Mesenchymal stem cell (in vitro differentiated cells and primary cell): ENCODE measurements at regions not wholly inside any gene's neighbourhood (a gene's known extent, or its start where the extent isn't known, plus 50 kb on each side); places are given as distances from the start of the nearest gene placed in this dataset.
A peak's percentile ranks its signal among the peaks of the same experiment; 100 is the strongest.

Source experiments
- DNase-seq: peaks from one replicate; pipeline ENCODE4 v3.0.0-alpha.2; 2013
- H2AFZ ChIP-seq: one replicate; pipeline ENCODE4 v1.6.1; 2013; ENCODE audit warnings: low read depth, mild to moderate bottlenecking, control low read depth, inconsistent platforms, low read length, moderate library complexity
- H2AK5ac ChIP-seq: 2 replicates; pipeline ENCODE4 v1.6.1; 2013; ENCODE audit warnings: low read length, moderate library complexity, mild to moderate bottlenecking, inconsistent platforms; ENCODE audit not compliant: severe bottlenecking
- H2BK120ac ChIP-seq: one replicate; pipeline ENCODE4 v1.6.1; 2013; ENCODE audit warnings: low read depth, mild to moderate bottlenecking, inconsistent platforms, low read length, moderate library complexity
- H2BK12ac ChIP-seq, 2 experiments: one replicate each; pipeline ENCODE4 v1.6.1; 2013; ENCODE audit warnings: inconsistent platforms in 2 of 2, low read length in 2 of 2, mild to moderate bottlenecking in 2 of 2, moderate library complexity in 2 of 2, control low read depth in 1 of 2
- H2BK15ac ChIP-seq: one replicate; pipeline ENCODE4 v1.6.1; 2013; ENCODE audit warnings: mild to moderate bottlenecking, low read depth, inconsistent platforms; ENCODE audit not compliant: poor library complexity, severe bottlenecking
- H2BK5ac ChIP-seq: 2 replicates; pipeline ENCODE4 v1.6.1; 2013; ENCODE audit warnings: low read depth, mild to moderate bottlenecking, low read length, control low read depth, inconsistent platforms; ENCODE audit not compliant: poor library complexity, severe bottlenecking
- H3K14ac ChIP-seq, 2 experiments: one replicate each; pipeline ENCODE4 v1.6.1; 2013; ENCODE audit warnings: inconsistent platforms in 2 of 2, low read length in 2 of 2, control low read depth in 1 of 2, mild to moderate bottlenecking in 1 of 2, moderate library complexity in 1 of 2
- H3K18ac ChIP-seq, 2 experiments: one replicate each; pipeline ENCODE4 v1.6.1; 2013; ENCODE audit warnings: inconsistent platforms in 2 of 2, low read length in 2 of 2, control low read depth in 1 of 2, low read depth in 1 of 2, mild to moderate bottlenecking in 1 of 2
- H3K23ac ChIP-seq, 2 experiments: one replicate each; pipeline ENCODE4 v1.6.1; 2013; ENCODE audit warnings: inconsistent platforms in 2 of 2, low read length in 2 of 2, mild to moderate bottlenecking in 2 of 2, moderate library complexity in 2 of 2, control low read depth in 1 of 2
- H3K27ac ChIP-seq: 2 replicates; pipeline ENCODE4 v1.5.1; 2013; ENCODE audit warnings: mild to moderate bottlenecking, moderate library complexity, low read length, control low read depth, inconsistent platforms; ENCODE audit not compliant: poor library complexity, severe bottlenecking
- H3K27me3 ChIP-seq, 2 experiments: 2 replicates each; pipeline versions ENCODE4 v1.6.1 to v1.7.0; 2013; ENCODE audit warnings: low read length in 2 of 2, mild to moderate bottlenecking in 2 of 2, moderate library complexity in 2 of 2, control low read depth in 1 of 2, inconsistent platforms in 1 of 2; ENCODE audit not compliant: control insufficient read depth in 1 of 2, insufficient read depth in 1 of 2
- H3K36me3 ChIP-seq, 2 experiments: 2 replicates each; pipeline versions ENCODE4 v1.6.1 to v1.7.0; 2013; ENCODE audit warnings: low read length in 2 of 2, control low read depth in 1 of 2, inconsistent platforms in 1 of 2, low read depth in 1 of 2, mild to moderate bottlenecking in 1 of 2; ENCODE audit not compliant: insufficient read depth in 2 of 2, control insufficient read depth in 1 of 2
- H3K4ac ChIP-seq, 2 experiments: one replicate each; pipeline ENCODE4 v1.6.1; 2013; ENCODE audit warnings: inconsistent platforms in 2 of 2, low read length in 2 of 2, mild to moderate bottlenecking in 2 of 2, moderate library complexity in 2 of 2, control low read depth in 1 of 2, low read depth in 1 of 2
- H3K4me1 ChIP-seq: 2 replicates; pipeline ENCODE4 v1.6.1; 2013; ENCODE audit warnings: low read depth, low read length, control low read depth; ENCODE audit not compliant: control insufficient read depth, insufficient read depth
- H3K4me2 ChIP-seq: 2 replicates; pipeline ENCODE4 v1.6.1; 2013; ENCODE audit warnings: low read length, mild to moderate bottlenecking, inconsistent platforms; ENCODE audit not compliant: poor library complexity, severe bottlenecking
- H3K4me3 ChIP-seq, 2 experiments: 2 replicates each; pipeline versions ENCODE4 v1.5.1 to v1.7.0; 2013; ENCODE audit warnings: low read length in 2 of 2, mild to moderate bottlenecking in 2 of 2, control low read depth in 1 of 2, low read depth in 1 of 2; ENCODE audit not compliant: insufficient read depth in 1 of 2
- H3K79me1 ChIP-seq: replicated peaks from 2 replicates; pipeline ENCODE4 v1.6.1; 2013; ENCODE audit warnings: mild to moderate bottlenecking, control low read depth, low read length, inconsistent platforms; ENCODE audit not compliant: poor library complexity, severe bottlenecking
- H3K9ac ChIP-seq: 2 replicates; pipeline ENCODE4 v1.7.0; 2013; ENCODE audit warnings: mild to moderate bottlenecking, low read length, moderate library complexity
- H3K9me3 ChIP-seq: 2 replicates; pipeline ENCODE4 v1.7.0; 2013; ENCODE audit warnings: mild to moderate bottlenecking, low read length; ENCODE audit not compliant: control insufficient read depth
- H4K8ac ChIP-seq: one replicate; pipeline ENCODE4 v1.6.1; 2013; ENCODE audit warnings: inconsistent platforms, mild to moderate bottlenecking, low read length, moderate library complexity
- H4K91ac ChIP-seq: one replicate; pipeline ENCODE4 v1.6.1; 2013; ENCODE audit warnings: mild to moderate bottlenecking, low read length, inconsistent platforms
- WGBS: methylation state at CpG from one replicate; pipeline ENCODE4 v1.1.7; 2013; ENCODE audit warnings: mixed read lengths; 5-methylcytosine and 5-hydroxymethylcytosine counted together

DNA sequence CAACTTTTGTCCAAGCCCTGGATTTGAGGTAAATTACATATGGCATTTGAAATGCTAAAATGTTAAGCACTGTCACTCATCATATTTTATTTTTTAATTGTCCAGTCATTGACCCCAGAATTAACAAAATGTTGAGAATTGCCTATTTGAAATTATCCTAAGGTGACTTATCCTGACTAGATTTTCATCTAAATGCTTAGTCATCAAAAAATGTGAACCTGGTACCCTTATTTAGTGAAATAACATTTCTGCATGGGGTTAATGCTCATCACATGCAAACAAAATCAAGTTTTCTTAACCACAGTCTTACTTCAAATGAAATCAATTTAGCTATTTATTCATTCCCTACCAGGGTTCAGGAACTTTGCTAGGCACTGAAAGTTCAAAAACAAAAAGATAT is 232.0 kb upstream of the DCN start:
- no peaks in the 10 kb centered on the region for H3K36me3 ChIP-seq
- no peak for DNase-seq
- no peak overlapping the region for H4K8ac ChIP-seq
- no peak overlapping the region for H2BK5ac ChIP-seq
- no peak overlapping the region for H3K4me3 ChIP-seq
- no peak overlapping the region for H3K18ac ChIP-seq
- no peak overlapping the region for H3K27ac ChIP-seq
- H3K4me1 ChIP-seq, result no peaks in the 10 kb centered on the region
- H3K9ac ChIP-seq, result no peak overlapping the region
- H2BK15ac ChIP-seq, result no peak overlapping the region
- H3K9me3 ChIP-seq, result no peaks in the 10 kb centered on the region
- H3K27me3 ChIP-seq, result no peaks in the 10 kb centered on the region
- no peak overlapping the region for H3K4me2 ChIP-seq
- H2AFZ ChIP-seq, result no peak overlapping the region
- H3K79me1 ChIP-seq, result no peaks in the 10 kb centered on the region
- no peak overlapping the region for H3K14ac ChIP-seq
- H2AK5ac ChIP-seq, result no peak overlapping the region
- no peak overlapping the region for H3K4ac ChIP-seq
- H4K91ac ChIP-seq, result no peak overlapping the region
- H3K23ac ChIP-seq, result no peak overlapping the region
- no peak overlapping the region for H2BK120ac ChIP-seq
- no peak overlapping the region for H2BK12ac ChIP-seq

DNA sequence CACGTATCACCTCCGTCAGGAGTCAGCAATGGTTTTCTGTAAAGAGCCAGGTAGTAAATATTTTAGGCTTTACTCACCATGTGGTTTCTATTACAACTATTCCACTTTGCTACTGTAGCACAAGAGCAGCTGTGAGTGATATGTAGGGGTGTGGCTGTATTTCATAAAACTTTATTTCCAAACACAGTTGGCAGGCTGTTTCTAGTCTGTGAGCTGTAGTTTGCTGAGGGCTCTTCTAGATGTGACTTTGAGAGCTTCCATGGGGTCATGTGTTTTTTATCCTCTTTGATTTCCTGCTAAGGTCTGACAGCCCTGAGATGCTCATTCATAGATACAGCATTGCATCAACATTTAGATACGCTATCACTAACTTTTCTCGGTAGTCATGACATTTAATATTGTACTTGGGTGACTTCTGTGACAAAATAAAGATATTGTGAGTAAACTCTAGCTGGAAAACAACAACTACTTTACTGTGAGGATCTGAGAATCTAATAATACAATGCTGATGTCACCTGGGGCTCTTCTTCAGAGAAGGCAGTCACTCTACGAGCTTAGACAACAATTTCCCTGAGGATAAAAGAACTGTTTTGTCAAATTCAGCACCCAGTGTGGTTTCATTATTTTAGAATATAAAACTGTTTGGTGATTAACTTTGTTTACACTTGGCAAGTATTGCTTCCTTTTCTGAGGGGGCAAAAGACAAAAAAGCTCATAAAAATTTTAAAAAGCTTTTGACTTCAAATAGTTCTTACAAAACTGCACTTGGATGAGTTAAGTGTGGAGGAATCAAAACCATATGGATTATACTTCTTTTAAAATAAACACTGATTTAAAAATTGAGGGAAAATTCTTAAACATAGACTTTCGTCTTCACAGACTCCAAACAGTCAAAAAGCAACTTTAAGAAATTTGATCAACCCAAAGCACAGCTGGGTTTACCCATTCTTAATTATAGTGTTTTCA is 231.2 kb upstream of the DCN start:
- WGBS, result 67% methylated on average over 1 of the region's 6 CpGs
- Histone ChIP-seq H3K9me3 (no peaks in the 10 kb centered on the region), H2AFZ (no peak overlapping the region), H2BK5ac (no peak overlapping the region), H3K4me3 (peak overlapping the region in 1 of 2 experiments; percentile 31), H2BK15ac (no peak overlapping the region), H3K27ac (no peak overlapping the region), H2BK120ac (no peak overlapping the region), H3K14ac (no peak overlapping the region), H4K91ac (no peak overlapping the region), H3K27me3 (no peaks in the 10 kb centered on the region), H3K36me3 (no peaks in the 10 kb centered on the region), H3K79me1 (no peaks in the 10 kb centered on the region), H4K8ac (no peak overlapping the region), H3K23ac (no peak overlapping the region), H3K4me1 (no peaks in the 10 kb centered on the region), H3K4ac (no peak overlapping the region), H3K9ac (peak overlapping the region; percentile 29), H3K4me2 (no peak overlapping the region), H2AK5ac (no peak overlapping the region), H3K18ac (no peak overlapping the region), H2BK12ac (no peak overlapping the region)
- DNase-seq, result peak; percentile 21

DNA sequence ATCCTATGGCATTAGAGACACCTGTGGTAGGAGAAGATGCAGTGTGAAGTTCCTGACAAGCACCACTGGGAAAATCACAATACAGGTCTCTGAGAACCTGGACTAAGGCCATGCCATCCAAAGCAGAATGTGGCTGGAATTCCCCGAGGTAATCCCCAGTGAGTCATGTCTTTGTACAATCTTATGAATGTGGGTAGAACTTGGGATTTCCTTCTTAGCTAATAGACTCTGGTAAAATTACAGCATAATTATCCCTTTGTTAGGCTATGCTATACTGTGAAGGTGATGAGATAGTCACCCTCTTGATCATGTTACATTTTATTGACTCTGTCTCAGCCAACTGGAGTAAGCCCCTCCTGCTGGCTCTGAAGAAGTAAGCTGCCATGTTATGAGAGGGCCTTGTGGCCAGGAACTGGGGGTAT is 224.3 kb upstream of the DCN start:
- Histone ChIP-seq H3K27me3 (no peaks in the 10 kb centered on the region), H3K18ac (no peak overlapping the region), H2BK120ac (no peak overlapping the region), H3K9ac (no peak overlapping the region), H3K36me3 (no peaks in the 10 kb centered on the region), H3K4ac (no peak overlapping the region), H3K4me2 (no peak overlapping the region), H3K9me3 (no peaks in the 10 kb centered on the region), H4K91ac (no peak overlapping the region), H2AK5ac (no peak overlapping the region), H2AFZ (no peak overlapping the region), H4K8ac (peak overlapping the region; percentile 91), H3K79me1 (no peaks in the 10 kb centered on the region), H3K4me1 (no peaks in the 10 kb centered on the region), H2BK15ac (no peak overlapping the region), H3K23ac (no peak overlapping the region), H2BK12ac (no peak overlapping the region), H2BK5ac (no peak overlapping the region), H3K27ac (no peak overlapping the region), H3K14ac (no peak overlapping the region), H3K4me3 (no peak overlapping the region)
- DNase-seq, result peak; percentile 34
- WGBS, result 91% methylated on average over 1 of the region's 1 CpG

DNA sequence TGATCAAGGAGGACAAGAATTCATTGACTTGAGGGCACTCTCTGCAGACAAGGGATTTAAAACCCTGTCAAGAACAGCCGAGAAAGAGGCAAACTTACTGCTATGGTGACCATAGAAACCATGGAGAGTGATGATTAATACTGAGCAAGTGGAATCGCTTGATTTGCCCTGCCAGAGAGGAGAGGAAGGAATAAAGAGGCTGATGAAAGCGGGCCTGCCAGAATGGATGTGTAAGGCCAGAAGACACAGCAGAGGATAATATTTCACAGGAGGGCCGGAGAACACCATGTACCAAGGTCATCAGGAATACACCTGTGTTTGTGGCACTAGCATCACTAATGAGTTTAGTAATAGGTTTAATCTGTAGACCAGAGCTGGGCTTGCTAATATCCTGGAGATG is 221.8 kb upstream of the DCN start:
- no peaks in the 10 kb centered on the region for H3K36me3 ChIP-seq
- no peak overlapping the region for H2BK5ac ChIP-seq
- no peaks in the 10 kb centered on the region for H3K4me1 ChIP-seq
- H2AK5ac ChIP-seq, result no peak overlapping the region
- DNase-seq, result no peak
- H4K8ac ChIP-seq, result no peak overlapping the region
- H3K4me2 ChIP-seq, result no peak overlapping the region
- H3K4ac ChIP-seq, result no peak overlapping the region
- no peak overlapping the region for H3K4me3 ChIP-seq
- no peaks in the 10 kb centered on the region for H3K79me1 ChIP-seq
- no peaks in the 10 kb centered on the region for H3K27me3 ChIP-seq
- H3K14ac ChIP-seq, result no peak overlapping the region
- no peak overlapping the region for H2BK12ac ChIP-seq
- H2BK15ac ChIP-seq, result no peak overlapping the region
- H2AFZ ChIP-seq, result no peak overlapping the region
- no peak overlapping the region for H4K91ac ChIP-seq
- H3K18ac ChIP-seq, result peak overlapping the region in 1 of 2 experiments; percentile 33
- H3K9ac ChIP-seq, result no peak overlapping the region
- H3K9me3 ChIP-seq, result no peaks in the 10 kb centered on the region
- H2BK120ac ChIP-seq, result no peak overlapping the region
- WGBS, result 86% methylated on average over 4 of the region's 4 CpGs
- H3K23ac ChIP-seq, result no peak overlapping the region
- no peak overlapping the region for H3K27ac ChIP-seq
